Body of pancreas (tissue), 4 donors: ENCODE measurements at regions not wholly inside any gene's neighbourhood (a gene's known extent, or its start where the extent isn't known, plus 50 kb on each side); places are given as distances from the start of the nearest gene placed in this dataset.

Experiments used
- ATAC-seq: fragments of 150-250 bp; one replicate; pipeline ENCODE4 v1.9.1; 2016
- DNase-seq, 4 donors: peaks; one replicate each; pipeline ENCODE4 v3.0.0-alpha.2; 2019
- H3K27ac ChIP-seq, 4 donors: fragments of 200-600 bp; sonication (generic); 1 replicate in 3 of 4; 2 replicates in 1 of 4; pipeline versions ENCODE4 v1.5.1 to v1.6.1; 2016 to 2019; ENCODE audit warnings: mild to moderate bottlenecking in 1 of 4, mixed read lengths in 1 of 4, moderate library complexity in 1 of 4
- H3K27me3 ChIP-seq, 2 donors: fragments of 200-600 bp; sonication (generic); one replicate each; pipeline ENCODE4 v1.6.0; 2016; ENCODE audit warnings: mild to moderate bottlenecking in 1 of 2
- H3K36me3 ChIP-seq, 2 donors: fragments of 200-600 bp; sonication (generic); replicated peaks in 1 of 2; 2 replicates each; pipeline ENCODE4 v1.5.1; 2016; ENCODE audit warnings: low read depth in 2 of 2; ENCODE audit not compliant: insufficient read depth in 1 of 2
- H3K4me1 ChIP-seq: fragments of 200-600 bp; sonication (generic); one replicate; pipeline ENCODE4 v1.6.0; 2016
- H3K4me3 ChIP-seq, 2 donors: fragments of 200-600 bp; sonication (generic); 1 replicate in 1 of 2; 2 replicates in 1 of 2; pipeline ENCODE4 v1.5.1; 2016 to 2019
- H3K9me3 ChIP-seq, 3 donors: fragments of 200-600 bp; sonication (generic); 1 replicate in 2 of 3; 2 replicates in 1 of 3; pipeline ENCODE4 v1.5.1; 2016
- POLR2A ChIP-seq, 3 donors: fragments of 450-650 bp; IDR thresholded peaks; one replicate each; pipeline ENCODE4 v1.6.1; 2016; ENCODE audit warnings: antibody characterized with exemption in 3 of 3, mild to moderate bottlenecking in 2 of 3
- WGBS, 2 donors: methylation state at CpG; one replicate each; pipeline ENCODE4 v1.1.5; 2017; 5-methylcytosine and 5-hydroxymethylcytosine counted together
- intact Hi-C: fragments of 100-400 bp; cut with DNase I; formaldehyde crosslinking; loops from one replicate; pipeline ENCODE4 v1.15.1; 2023
- TF ChIP-seq, protein P1 (sequence below), 7 experiments: fragments of 450-650 bp in 4 of 7; fragments of 200-600 bp in 3 of 7; sonication (generic) in 3 of 7; IDR thresholded peaks; one replicate each; pipeline ENCODE4 v1.5.1; 2016 to 2019; ENCODE audit warnings: antibody characterized with exemption in 7 of 7

GRCh38 chr15:31569836-31570235 lies 243.2 kb downstream of the KLF13 start:
- intact Hi-C loops = no loop called here
- no peak for ATAC-seq
- 93 to 97% methylated on average over 10 to 17 of the region's 17 CpGs for WGBS, 2 donors

DNA sequence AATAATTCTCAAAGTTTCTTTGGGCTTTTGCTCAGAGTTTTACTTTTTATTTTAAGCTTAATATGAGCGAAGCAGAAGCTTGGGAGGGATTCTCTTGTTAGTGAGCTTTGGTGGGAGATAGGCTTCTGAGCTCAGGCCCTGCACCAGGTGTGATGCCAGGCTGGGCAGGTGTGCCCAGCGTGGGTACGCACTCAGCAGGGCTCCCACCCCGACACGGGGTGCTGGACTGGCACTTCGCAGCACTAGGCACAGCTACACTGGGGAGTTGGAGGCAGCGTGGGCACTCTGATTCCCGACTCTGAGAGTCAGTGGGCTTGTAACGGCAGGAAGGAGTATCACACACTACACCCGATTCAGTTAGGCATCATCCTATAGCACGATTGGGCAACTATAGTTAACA lies 244.0 kb downstream of the KLF13 start:
- no peak overlapping the region for H3K4me3 ChIP-seq
- DNase-seq = no peak

More at GRCh38 chr15:31569836-31570235, 243.2 kb downstream of the KLF13 start:
- Histone ChIP-seq H3K27me3 (no peaks in the 10 kb centered on the region), H3K4me1 (no peaks in the 10 kb centered on the region), H3K9me3 (no peaks in the 10 kb centered on the region), H3K36me3 (peaks cover 0 to 3% of the 10 kb centered on the region in 2 donors), H3K4me3 (no peak overlapping the region), H3K27ac (no peak overlapping the region)
- TF ChIP-seq, protein P1, sequence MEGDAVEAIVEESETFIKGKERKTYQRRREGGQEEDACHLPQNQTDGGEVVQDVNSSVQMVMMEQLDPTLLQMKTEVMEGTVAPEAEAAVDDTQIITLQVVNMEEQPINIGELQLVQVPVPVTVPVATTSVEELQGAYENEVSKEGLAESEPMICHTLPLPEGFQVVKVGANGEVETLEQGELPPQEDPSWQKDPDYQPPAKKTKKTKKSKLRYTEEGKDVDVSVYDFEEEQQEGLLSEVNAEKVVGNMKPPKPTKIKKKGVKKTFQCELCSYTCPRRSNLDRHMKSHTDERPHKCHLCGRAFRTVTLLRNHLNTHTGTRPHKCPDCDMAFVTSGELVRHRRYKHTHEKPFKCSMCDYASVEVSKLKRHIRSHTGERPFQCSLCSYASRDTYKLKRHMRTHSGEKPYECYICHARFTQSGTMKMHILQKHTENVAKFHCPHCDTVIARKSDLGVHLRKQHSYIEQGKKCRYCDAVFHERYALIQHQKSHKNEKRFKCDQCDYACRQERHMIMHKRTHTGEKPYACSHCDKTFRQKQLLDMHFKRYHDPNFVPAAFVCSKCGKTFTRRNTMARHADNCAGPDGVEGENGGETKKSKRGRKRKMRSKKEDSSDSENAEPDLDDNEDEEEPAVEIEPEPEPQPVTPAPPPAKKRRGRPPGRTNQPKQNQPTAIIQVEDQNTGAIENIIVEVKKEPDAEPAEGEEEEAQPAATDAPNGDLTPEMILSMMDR (IDR thresholded peaks at IDR 0.05) = no peak
- no peak for TF ChIP-seq POLR2A (IDR thresholded peaks at IDR 0.05)
- DNase-seq = no peak

GRCh38 chr15:31571676-31572075 lies 245.0 kb downstream of the KLF13 start:
- 68 to 72% methylated on average over 3 of the region's 3 CpGs for WGBS, 2 donors

More for the DNA sequence above, 244.0 kb downstream of the KLF13 start:
- no peak for ATAC-seq
- Histone ChIP-seq H3K4me1 (no peaks in the 10 kb centered on the region), H3K27me3 (no peaks in the 10 kb centered on the region), H3K27ac (no peak overlapping the region), H3K9me3 (no peaks in the 10 kb centered on the region), H3K36me3 (peaks cover 0 to 3% of the 10 kb centered on the region in 2 donors)
- intact Hi-C loops = no loop called here
- TF ChIP-seq, protein P1 (IDR thresholded peaks at IDR 0.05) = no peak
- TF ChIP-seq POLR2A (IDR thresholded peaks at IDR 0.05) = no peak
- 91 to 93% methylated on average over 11 of the region's 11 CpGs for WGBS, 2 donors

DNA sequence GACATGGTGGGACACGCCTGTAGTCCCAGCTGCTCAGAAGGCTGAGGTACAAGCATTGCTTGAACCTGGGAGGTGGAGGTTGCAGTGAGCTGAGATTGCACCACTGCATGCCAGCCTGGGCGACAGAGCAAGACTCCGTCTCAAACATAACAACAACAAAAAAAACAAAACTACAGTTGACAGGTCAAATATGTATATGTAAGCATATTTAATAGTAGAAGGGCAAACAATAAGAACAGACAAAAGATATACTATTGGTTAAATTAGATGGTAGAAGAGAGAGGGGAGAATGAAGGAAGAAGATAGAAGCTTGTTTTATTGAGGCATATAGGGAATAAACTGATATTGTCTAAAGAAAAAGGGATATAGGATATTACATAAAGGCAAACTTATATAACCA lies 247.1 kb downstream of the KLF13 start:
- intact Hi-C loops = no loop called here
- H3K4me3 ChIP-seq = no peak overlapping the region
- no peak overlapping the region for H3K27ac ChIP-seq
- TF ChIP-seq, protein P1 (IDR thresholded peaks at IDR 0.05) = no peak
- TF ChIP-seq POLR2A (IDR thresholded peaks at IDR 0.05) = no peak
- no peaks in the 10 kb centered on the region for H3K4me1 ChIP-seq
- WGBS, 2 donors = 92 to 94% methylated on average over 3 of the region's 3 CpGs
- H3K9me3 ChIP-seq = no peaks in the 10 kb centered on the region
- no peaks in the 10 kb centered on the region for H3K27me3 ChIP-seq
- DNase-seq (no peak), ATAC-seq (no peak)
- peaks cover 0 to 3% of the 10 kb centered on the region in 2 donors for H3K36me3 ChIP-seq

More at GRCh38 chr15:31571676-31572075, 245.0 kb downstream of the KLF13 start:
- Histone ChIP-seq H3K27me3 (no peaks in the 10 kb centered on the region), H3K27ac (no peak overlapping the region), H3K4me3 (no peak overlapping the region), H3K9me3 (no peaks in the 10 kb centered on the region), H3K36me3 (peaks cover 0 to 3% of the 10 kb centered on the region in 2 donors), H3K4me1 (no peaks in the 10 kb centered on the region)
- TF ChIP-seq, protein P1 (IDR thresholded peaks at IDR 0.05) = no peak
- TF ChIP-seq POLR2A (IDR thresholded peaks at IDR 0.05) = no peak
- DNase-seq (no peak), ATAC-seq (no peak)
- intact Hi-C loops = no loop called here

DNA sequence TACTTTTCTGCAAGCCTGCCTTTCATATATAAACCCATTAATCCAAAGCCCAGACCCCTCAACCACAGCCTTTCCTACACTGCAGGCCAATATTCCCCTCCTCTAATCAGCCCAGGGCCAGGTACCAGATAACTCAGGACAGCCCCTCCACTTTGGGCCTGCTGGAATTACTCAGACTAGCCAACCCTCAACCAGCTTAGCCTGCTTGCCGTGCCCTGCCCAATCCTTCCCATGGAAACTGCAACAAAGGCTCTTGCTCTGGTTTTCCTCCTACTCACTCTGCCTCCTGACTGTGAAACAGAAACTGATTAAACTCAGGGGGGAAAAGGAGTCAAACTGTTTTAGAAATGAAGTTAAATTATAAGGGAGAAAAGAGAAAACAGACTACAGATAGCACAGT lies 248.1 kb downstream of the KLF13 start:
- Histone ChIP-seq H3K9me3 (no peaks in the 10 kb centered on the region), H3K4me3 (no peak overlapping the region), H3K27me3 (no peaks in the 10 kb centered on the region), H3K27ac (no peak overlapping the region), H3K36me3 (no peaks in the 10 kb centered on the region), H3K4me1 (no peaks in the 10 kb centered on the region)
- intact Hi-C loops = no loop called here
- TF ChIP-seq, protein P1 (IDR thresholded peaks at IDR 0.05) = no peak
- no peak for TF ChIP-seq POLR2A (IDR thresholded peaks at IDR 0.05)
- WGBS, 2 donors = 82 to 90% methylated on average over 1 of the region's 1 CpG
- ATAC-seq = no peak
- no peak for DNase-seq
